HG03175 (cell line): ENCODE measurements at regions not wholly inside any gene's neighbourhood (a gene's known extent, or its start where the extent isn't known, plus 50 kb on each side); places are given as distances from the start of the nearest gene placed in this dataset.
"Not testable (repeated sequence)": the region's sequence is repeated elsewhere in the genome, so short reads cannot be mapped to it uniquely, and the experiment has no call there.

Experiments
- ATAC-seq: cut with Tn5 transposase; IDR thresholded peaks from one replicate; pipeline ENCODE4 v1.9.1; 2021; ENCODE audit warnings: mild to moderate bottlenecking, moderate library complexity; ENCODE audit not compliant: unreplicated experiment

GRCh38 chr2:219724628-219725027 lies 97.2 kb downstream of the SLC4A3 start:
- no peak for ATAC-seq

DNA sequence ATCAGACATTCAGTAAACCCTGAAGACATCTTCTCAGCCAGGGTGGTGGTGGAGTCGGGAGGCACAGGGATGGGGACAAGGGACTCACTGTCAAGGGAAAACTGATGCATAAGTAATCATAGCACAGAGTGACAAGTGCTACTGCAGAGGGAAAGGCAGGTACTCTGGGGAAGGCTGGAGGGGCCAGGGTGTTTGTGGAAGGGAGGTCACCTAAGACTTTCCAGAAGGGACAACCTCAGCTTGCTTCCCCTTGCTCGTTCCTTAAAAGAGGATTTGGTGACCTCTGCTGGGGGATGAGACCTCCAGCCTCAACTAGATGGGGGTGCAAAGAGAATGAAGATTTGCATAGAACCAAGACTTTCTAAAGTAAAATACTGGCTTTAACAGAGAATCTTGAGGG lies 99.5 kb downstream of the SLC4A3 start:
- ATAC-seq: no peak

GRCh38 chr2:219727771-219728429 lies 100.5 kb downstream of the SLC4A3 start:
- ATAC-seq: no peak

DNA sequence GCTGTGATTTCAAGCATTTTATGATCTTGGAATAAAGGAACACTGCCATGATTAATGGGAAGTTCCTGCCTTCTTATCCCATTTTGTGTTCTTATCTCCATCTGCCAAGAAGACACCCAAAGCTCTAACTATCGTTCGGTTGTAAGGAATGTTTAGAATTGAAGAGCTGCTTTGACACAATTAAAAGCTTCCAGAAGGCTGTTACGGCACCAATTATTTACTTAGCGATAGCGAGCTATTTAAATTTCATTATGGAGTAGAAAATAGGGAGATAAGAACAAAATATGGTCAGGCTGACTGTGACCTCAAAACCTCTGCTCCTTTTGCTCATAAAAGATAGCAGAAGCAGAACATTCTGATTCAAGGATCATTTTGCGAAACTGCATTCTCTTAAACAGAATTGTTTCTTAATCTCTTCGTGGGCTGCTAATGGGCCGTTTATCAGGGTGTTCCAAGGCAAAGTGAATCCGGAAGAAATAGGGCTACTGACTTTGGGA lies 101.6 kb downstream of the SLC4A3 start:
- no peak for ATAC-seq

- ATAC-seq: no peak
These were observed 103.7 kb downstream of the SLC4A3 start for GRCh38 chr2:219731173-219731572.

DNA sequence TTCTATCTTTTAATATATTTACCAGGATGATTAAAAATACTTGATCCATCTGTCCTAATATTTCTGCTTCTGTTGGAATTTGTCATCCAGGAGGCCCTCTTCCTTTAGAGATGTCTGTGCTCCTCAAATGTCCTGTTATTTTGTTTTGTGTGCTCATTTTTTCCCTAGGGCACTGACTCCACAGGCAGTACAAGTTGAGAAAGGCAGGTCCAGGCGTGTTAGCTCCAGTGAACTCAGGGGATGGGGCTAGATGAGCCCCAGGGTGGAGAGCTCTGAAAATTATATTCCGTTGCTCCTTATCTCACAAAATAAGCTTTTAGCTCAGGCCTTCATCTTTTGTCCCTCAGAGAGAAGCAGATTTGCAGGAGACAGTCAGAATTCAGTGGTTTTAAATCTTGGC lies 105.7 kb downstream of the SLC4A3 start:
- ATAC-seq: no peak

- ATAC-seq: no peak
These were observed 106.3 kb downstream of the SLC4A3 start for GRCh38 chr2:219733746-219734145.

- ATAC-seq: no peak
These were observed 108.8 kb downstream of the SLC4A3 start for GRCh38 chr2:219736209-219736608.

GRCh38 chr2:219737270-219737691 lies 109.9 kb downstream of the SLC4A3 start:
- ATAC-seq: no peak

GRCh38 chr2:219739066-219739465 lies 111.6 kb downstream of the SLC4A3 start:
- no peak for ATAC-seq

GRCh38 chr2:219739866-219740440 lies 112.5 kb downstream of the SLC4A3 start:
- no peak for ATAC-seq

- no peak for ATAC-seq
These were observed 116.1 kb downstream of the SLC4A3 start for GRCh38 chr2:219743548-219743947.

- ATAC-seq: no peak
These were observed 116.6 kb downstream of the SLC4A3 start for GRCh38 chr2:219744066-219744465.

DNA sequence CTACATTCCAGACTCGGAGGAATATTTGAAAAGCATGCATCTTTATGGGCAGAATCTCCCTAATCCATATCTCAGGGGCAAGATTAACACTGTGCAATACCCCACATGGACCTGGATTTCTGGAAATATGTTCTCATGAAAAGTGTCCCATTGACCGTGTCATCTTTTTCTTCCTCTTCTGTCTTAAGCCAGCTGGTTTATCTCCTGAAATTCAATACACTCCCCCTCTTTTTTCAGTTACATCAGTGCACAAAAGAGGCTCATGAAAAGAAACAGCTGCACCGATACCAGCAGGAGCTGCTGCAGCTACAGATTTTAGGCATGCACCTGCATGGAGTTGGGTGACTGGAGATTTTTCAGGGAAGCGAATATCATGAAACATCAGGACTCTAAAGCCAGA lies 117.2 kb downstream of the SLC4A3 start:
- no peak for ATAC-seq

- ATAC-seq: no peak
These were observed 120.2 kb downstream of the SLC4A3 start for GRCh38 chr2:219747637-219748036.

- ATAC-seq: no peak
These were observed 121.5 kb downstream of the SLC4A3 start for GRCh38 chr2:219748671-219749570.

DNA sequence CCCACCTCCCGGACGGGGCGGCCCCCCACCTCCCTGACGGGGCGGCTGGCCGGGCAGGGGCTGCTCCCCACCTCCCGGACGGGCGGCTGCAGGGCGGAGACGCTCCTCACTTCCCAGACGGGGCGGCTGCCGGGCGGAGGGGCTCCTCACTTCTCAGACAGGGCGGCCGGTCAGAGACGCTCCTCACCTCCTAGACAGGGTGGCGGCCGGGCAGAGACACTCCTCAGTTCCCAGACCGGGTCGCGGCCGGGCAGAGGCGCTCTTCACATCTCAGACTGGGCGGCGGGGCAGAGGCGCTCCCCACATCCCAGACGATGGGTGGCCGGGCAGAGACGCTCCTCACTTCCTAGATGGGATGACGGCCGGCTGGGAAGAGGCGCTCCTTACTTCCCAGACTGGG lies 123.7 kb downstream of the SLC4A3 start:
- not testable (repeated sequence) for ATAC-seq

DNA sequence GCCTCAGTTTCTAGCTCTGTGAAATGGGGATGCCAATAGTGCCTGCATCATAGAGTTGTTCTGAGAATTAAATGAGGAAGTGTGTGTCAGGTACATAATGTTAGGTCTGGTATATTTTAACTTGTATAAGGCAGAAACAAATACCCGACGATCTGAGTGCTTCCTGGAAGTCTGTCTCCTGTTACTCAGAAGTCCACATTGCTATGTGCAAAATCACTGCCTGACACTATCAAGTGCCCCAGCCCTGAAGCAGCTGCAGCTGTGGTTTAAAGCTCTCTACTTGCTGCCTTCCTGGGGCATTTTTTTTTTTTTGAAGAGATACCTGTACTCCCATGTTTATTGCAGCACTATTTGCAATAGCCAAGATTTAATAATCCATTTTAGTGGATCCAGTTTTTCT lies 125.3 kb downstream of the SLC4A3 start:
- ATAC-seq: no peak

DNA sequence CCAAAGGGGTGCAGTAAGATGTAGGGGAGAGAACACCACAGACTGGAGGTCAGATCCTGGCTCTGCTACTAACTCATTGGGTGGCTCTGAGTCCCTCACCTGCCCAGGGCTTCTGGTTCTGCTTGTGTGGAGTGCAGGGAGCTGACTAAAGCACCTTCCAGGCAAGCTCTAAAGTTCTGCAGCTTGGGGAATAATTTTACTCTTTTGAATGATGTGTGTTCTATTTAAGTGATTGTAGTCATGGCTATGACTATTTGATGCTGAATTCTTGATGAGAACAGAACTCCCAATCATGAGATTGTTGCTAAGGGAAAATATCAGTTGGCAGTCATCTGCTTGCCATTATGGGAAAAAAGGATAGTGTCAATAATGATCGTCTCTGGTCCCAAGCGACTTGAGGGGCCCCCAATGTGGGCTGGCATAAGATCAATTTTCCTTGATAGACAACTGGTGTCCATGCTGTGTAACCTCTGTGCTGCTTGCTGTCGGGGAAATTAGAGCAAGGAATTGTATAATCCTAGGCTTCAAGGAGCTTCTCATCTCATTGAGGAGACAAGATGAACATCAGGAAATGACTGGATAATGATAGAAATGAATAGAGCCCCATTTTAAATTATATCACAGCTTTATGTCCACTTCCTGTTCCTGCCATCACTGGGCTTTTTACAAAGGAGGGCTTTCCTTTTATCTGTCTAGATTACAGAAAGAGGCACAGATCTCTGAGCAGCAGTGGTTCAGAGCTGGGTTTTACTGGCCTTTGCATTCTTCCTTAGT lies 131.7 kb downstream of the SLC4A3 start:
- no peak for ATAC-seq

DNA sequence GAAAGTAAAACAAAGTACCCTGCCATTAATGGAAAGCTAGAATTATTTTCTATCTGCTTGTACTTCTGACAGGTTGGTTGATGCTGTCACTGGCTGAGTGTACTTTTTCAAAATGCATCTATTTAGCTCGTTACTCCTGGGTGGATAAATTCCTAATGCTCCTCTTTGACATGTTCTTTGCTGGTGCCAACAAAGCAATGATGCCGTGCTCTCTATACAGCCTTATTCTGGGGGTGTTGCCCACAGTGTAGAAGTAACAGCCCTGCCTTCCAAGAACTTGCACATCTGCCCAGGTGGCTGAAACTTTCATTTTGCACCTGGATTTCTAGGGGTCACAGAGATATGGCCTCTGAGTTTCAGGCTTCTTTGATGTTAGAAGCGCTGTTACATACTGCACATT lies 132.4 kb downstream of the SLC4A3 start:
- ATAC-seq: no peak
